Endometrial microvascular endothelial cells (primary cell): ENCODE measurements at regions not wholly inside any gene's neighbourhood (a gene's known extent, or its start where the extent isn't known, plus 50 kb on each side); places are given as distances from the start of the nearest gene placed in this dataset.

Source experiments
- in situ Hi-C: cut with HindIII; loops from 2 replicates; pipeline ENCODE4 v1.10.0; 2017; ENCODE audit warnings: low sequenced_read_pairs, low pct_unique_long_range_greater_than_20kb; ENCODE audit errors: inconsistent ontology term

DNA sequence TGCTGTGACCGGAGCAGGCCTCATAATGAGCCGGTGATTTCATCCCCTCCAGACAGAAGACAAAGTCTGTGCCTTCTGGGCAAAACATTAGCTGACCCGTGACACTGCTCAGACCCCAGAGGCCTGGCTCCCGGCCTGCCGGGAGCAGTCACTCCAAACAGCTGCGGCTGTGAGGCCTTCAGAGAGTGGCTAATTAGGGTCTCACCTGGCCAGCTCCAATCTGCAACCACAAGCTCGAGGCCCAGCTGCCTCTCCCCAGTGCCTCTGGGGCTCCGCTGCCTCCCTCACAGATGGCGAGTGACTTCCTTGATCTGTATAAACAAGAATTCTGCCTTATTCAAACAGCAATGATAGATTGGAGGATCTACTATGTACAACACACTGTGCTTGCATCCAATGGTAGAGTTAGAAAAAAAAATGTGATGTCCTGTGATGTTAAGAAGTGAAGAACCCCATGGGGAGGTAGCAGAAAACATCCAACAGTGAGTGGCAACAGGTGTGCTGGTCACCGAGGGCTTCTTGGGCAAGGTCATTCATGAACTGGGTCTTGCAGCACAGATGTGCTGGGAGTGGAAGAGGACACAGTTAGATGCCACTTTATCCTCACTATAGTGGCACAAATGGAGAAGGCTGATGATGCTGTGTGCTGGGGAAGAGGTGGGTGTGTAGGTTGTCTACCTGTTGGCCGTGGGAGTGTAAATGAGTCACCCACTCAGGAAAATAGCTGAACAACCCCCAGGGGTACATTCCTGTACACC is 98.2 kb upstream of the ASAP2 start:
- in situ Hi-C loops = no loop called here

DNA sequence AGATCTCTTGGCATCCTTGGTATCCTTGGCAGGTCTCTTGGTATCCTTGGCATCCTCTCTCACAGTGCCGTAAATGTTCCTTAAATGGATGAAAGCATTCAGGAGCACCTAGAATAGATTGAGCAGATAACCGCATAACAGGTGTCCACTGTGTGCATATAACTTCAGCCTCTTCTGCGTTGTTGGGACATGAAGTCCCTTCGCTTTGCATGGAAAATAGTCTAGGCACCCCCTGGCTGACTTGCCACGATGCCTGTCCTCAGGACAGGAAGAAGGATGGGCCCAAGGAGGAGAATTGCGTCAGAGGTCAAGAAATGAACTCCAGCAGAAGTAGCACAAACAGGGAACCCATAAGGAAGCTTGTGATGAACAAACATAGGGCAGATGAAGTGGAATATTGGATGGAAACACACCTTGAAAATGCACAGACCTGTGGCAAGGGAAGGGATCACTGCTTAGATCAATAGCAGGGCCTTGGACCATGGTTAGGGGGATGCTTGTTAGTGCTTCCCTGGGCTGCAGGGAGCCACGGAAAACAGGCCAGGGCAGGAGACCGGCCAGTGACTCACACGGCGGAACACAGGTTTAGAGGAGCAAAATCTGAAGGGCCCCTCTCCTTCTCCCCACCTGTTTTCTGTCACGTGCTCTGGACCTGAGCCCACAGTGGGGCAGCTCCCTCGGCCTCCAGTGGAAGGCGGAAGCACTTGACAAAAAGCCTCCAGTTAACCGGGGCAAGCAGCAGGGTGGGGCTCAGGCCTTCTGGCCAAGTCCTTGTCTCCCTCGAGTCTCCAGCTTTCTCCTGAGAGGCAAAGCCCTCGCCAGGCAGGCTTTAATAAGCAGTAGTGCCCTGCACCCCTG is 99.2 kb upstream of the ASAP2 start:
- in situ Hi-C loops = no loop called here

DNA sequence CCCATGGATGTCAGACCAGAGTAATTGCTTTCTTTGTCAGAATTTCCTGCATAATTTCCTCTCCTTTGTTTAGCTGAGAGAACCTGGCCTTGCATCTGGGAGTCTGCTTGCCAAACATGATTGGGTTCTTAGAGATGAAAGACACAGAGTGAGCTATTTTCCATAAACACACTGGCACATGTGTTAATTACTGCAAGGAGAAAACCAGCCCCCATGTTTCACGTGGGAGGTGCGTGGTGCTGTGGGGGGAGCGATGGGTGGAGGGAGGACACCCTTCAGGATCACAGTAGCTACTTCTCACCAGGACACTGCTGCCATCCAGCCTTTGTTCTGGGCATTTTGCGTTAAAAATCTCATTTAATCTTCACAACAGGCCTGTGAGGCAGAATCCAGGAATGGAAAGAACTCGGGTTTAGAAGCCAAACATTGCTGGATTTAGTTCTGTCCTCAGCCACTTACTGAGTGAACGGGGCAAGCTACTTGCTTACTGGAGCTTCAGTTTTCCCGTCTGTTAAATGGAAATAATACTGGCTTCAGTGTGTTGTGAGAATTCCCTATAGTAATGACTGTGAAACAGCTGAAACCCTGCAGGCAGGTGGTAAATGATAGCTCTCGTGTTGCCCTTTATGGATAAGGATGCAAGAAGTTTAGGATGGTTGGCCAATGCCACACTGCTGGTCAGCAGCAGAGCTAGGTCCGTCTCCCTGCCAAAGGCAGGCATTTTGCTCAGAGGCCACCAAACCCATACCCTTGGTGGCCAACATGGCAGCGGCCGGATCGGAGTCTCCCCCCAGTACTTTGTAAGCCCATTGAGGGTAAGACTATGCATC is 100.1 kb upstream of the ASAP2 start:
- in situ Hi-C loops = no loop called here

DNA sequence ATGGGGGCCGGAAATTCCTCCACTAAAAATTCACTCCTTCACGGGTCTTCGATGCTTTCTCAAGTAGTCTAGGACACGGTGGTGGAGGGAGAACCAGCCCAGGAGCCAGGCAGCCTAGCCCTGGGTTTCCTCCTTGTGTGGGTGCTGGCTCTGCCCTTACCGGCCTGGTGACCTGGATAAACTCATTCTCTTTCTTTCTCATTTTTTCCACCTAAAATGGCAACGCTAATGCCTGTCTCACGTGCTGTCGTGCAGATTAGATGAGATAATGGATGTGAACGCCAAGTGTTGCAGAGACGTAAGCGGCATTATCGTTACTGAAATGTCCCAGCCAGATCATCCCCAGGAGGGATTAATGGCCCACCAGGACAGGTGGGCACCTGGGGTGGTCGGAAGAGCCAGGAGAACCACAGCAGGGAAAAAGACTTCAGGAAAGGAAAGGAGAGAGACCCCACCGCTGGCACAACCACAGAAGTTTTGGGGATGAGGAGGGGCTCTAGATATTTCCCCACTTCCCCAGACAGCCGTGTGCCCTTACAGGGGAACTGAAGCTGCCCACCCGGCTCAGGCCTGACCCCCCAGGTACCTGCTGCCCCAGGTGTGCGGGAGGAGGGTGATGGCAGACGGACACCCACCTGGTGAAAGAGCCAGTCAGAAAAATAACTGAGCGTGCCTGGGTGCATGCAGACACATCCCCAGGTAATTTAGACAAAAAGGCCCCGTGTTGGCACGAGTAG is 100.8 kb upstream of the ASAP2 start:
- in situ Hi-C loops = no loop called here

DNA sequence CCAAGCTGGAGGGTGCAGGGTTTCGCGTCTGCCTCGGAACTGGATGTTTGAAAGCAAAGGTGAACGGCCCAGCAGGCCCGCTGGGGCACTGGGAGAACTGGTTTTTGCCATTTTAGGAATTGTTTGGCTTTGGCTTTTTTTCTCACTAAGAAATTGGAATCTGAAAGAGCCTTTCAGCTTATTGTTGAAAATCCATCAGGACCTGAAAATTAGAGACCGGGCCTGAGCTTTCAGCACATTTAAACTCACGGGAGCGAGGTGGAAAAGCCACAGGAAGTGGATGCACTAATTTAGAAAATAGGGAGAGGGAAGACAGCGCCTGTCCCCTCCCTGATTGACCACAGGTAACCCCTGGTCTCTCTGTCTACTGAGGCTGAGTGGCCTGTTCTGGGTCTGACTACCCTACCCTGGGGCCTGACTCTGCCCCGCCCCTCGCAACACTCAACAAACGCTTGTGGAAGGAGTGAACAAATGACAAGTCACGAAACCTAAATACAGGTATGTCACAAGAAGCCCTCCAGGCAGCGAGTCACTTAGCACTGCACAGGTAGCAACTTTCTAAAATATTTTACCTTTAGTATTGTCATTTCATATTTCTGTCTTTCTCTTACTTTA is 100.3 kb upstream of the MBOAT2 start:
- in situ Hi-C loops = no loop called here

DNA sequence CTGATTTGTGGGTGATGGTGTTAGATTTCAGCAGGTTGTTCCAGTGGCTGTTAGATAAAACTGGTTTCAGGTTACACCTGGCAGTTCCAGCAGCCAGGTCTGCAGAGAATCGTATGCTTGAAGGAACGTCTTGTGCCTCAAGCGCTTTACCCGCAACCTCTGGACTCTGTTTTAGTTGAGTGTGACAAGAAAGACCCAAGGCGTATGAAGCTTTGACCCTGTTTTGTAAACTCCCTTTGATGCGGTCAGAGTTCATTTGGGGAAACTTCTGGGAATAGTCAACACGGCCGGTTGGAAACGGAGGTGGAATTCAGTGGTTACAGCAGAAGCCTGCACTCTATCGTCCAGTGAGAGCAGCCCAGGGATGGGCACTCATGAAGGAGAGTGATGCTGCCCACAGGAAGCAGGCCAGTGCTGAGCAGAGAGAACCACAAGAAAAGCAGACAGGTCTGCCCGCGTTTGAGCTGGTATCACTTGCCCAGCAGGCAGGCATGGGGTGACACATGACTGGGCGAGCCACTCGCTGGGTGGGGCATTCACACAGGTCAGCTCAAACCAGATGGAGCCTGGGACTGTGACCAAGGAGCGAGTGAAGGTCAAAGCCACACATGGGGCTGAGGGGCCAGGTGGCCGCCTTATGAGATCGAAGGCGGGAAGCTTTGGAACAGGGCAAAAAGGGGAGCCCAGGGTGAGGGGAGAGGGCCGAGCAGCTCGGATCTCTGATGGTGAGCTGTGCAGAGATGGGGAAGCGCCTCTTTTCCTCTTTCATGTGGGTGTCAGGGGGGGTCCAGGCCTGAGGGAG is 99.6 kb upstream of the MBOAT2 start:
- in situ Hi-C loops = no loop called here

DNA sequence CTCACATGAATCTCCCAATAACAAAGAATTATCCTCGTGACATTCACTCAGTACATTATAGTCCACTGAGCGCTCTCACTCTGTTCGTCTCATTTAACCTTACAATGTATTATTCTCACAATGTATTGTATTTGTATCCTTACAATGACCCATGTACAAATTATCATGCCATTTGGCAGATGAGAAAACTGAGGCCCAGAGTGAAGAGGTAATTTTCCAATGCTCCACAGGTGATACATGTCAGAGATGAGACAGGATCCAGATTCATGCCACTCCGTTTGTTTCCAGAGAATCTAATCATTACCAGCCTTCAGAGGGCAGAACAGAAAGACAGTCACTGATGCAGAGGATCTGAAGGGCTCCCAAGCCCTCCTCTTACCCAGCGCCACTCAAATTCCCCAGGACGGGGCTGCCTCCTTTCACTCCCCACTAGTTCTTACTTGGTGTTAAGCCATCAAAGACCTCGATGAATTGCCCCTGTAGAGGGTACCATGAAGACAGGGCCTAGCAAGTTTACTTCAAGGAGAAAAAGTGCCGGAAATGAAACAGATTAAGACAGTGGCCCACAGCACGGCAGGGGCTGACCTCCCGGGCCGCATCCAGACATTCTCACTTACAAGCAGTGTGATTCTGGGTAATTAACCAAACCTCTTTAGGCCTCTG is 98.4 kb upstream of the MBOAT2 start:
- in situ Hi-C loops = no loop called here

DNA sequence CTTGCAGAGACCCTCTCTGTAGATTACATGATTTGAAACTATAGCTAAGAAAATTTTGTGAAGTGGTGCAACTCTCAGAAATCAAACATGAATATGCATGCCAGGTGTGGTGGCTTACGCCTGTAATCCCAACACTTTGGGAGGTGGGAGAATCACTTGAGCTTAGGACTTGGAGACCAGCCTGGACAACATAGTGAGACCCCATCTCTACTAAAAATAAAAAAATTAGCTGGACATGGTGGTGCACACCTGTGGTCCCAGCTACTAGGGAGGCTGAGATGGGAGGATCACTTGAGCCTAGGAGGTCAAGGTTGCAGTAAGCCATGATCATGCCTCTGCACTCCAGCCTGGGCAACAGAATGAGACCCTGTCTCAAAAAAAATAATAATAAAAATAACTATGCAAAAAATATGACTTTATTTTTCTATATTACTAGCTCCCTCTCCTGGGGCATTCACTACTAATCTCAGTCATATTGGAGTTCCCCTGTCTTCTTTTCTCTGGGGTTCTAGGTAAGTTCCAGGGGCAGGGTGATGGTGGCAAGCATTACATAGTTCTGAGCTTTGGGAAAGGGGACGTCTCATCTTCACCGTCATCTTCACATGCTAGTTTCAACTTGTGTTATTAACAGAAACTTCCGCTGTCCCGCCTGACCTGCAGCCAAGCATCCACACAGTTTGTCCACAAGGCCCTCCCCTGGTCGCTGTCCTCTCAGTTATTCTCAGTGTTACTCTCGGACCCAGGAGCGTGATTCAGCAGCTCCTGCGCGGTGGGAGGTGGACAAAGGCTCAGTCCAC is 96.8 kb upstream of the MBOAT2 start:
- in situ Hi-C loops = no loop called here

DNA sequence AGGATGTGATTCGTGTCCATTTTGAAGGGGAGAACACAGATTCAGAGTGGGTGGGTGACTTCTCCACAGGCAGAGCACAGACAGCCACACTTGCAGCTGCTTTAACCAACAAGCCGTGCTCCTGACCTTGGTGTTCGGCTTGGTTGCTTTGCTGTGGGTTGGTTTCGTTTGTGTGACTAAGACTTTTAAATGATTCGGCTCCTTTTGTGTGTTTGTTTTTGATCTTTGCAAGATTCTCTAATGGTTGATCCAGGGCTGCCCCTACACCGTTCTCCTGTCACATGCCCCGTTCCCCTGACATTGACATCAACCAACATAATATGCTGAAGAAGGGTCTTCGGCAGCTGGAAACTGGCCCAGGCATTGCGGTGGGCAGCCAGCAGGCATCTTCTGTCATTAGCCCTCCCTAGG is 95.9 kb upstream of the MBOAT2 start:
- in situ Hi-C loops = no loop called here

DNA sequence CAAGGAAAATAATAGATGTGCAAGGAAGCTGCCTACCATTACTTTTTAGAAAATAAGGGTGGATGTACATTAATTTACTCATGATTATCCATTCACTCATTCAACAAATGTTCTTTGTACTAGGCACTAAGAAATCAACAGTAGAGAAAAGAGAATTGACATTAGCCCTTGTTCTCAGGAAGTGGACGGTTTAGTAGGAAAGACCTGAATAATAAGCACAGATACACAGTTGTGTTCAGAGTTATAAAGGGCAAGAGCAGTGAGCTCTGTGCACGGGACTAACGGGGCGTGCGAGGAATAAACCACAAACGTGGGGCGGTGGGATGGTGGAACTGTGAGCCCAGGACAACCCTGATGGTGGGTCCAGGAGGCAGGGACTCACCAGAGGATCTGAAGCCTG is 94.4 kb upstream of the MBOAT2 start:
- in situ Hi-C loops = no loop called here

DNA sequence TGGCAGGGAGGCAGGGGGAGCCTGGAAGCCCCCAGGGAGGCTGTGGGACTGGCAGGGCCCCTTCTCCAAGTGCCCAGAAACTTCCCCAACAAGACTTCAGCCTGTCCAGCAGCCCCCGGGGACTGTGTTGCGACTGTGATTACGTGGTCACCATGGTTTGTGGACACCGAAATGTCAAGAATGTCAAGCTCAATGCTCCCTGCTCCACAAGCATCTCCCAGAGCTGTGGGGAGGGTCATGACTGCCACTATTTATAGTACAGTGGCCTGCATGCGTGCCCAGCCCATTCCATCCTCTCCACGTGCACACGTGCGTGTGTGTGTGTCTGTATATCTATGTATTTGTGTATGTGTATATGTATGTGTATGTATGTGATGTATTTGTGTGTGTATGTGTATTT is 93.8 kb upstream of the MBOAT2 start:
- in situ Hi-C loops = no loop called here

DNA sequence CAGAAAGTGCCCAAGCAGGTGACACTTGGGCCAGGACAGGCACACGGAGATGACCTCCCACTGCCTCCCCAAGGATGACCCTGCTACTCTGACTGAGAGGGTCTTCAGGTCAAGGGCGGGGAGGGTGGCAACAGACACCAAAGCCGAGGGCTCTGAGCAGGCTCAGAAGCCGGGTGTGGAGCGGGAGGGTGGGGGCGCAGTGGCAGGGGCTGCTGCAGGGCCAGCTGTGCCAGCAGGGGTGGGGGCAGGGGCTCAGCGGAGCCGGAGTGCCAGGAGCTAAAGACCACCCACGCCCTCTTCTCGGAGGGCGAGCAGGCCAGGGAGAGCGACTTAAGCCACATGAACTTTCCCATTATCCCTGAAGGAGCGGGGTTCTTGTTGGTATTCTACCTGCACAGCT is 93.3 kb upstream of the MBOAT2 start:
- in situ Hi-C loops = no loop called here

DNA sequence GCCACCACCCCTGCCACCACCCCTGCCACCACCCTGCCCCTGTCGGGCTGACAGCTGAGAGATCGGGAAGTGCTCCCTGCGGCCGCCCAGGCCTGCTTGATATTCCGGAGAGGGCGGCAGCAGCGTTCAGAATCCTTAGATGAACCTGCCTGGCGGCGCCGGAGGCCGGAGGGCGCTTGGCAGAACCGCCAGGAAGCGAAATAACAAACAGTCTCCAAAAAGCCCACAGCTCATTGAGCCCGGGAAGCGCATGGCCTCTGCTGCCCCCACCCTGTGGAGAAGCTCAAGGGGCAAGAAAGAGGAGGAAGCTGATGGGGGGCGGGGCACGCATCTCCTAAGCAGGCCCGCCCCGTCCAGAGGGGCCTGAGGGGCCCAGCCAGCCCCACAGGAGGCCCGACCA is 92.2 kb upstream of the MBOAT2 start:
- in situ Hi-C loops = no loop called here

DNA sequence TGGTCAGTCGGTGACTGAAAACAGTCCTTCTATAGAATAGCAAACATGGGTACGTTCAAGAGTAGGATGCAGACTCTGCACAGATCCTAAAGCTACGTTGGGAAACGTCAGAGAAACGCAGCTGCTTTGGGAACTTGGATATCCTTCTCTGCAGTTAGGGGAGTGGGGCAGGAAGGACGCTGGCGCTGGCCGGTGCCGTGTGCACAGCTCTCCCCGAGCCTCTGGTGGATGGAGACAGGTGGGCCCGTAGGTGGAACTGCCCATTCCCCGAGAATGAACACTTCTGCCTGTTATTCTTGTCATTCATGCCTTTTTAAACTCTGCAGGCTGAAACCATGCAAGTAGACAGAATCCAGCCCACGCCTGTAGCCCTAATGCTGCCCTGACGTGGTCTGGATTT is 91.7 kb upstream of the MBOAT2 start:
- in situ Hi-C loops = no loop called here

DNA sequence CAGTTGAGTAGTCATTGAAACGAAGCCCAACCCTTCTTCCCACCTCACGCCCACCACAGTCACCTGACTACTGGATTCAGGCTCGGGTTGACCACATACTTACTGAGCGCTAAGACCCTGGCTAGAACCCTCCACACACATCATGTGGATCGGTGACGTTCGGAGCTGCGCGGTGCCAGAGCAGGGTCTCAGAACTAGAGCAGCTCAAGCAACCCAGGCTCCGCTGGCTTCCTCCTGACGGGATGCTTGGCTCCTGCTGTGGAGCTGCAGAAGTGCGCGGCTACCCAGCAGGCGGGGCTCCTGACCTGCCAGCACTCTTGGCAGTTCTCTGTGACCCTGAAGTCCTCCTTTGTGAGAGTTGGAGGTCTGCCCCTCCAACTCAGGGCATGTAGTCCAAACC is 90.6 kb upstream of the MBOAT2 start:
- in situ Hi-C loops = no loop called here

DNA sequence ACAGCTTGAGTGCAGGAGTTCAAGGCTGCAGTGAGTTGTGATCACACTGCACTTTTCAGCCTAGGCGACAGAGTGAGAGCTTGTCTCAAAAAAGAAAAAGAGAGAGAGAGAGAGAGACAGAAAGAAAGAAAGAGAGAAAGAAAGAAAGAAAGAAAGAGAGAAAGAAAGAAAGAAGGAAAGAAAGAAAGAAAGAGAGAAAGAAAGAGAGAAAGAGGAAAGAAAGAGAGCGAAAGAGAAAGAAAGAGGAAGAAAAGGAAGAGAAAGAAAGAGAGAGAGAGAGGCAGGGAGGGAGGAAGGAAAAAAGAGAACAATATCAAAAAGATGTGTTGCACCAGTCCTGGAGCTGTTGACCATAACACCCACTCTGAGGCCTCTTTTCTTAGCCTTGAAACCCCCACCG is 89.8 kb upstream of the MBOAT2 start:
- in situ Hi-C loops = no loop called here
